Esophagus muscularis mucosa (tissue), 4 donors: ENCODE measurements at regions not wholly inside any gene's neighbourhood (a gene's known extent, or its start where the extent isn't known, plus 50 kb on each side); places are given as distances from the start of the nearest gene placed in this dataset.

Source experiments
- EP300 ChIP-seq: sonication (generic); formaldehyde crosslinking; IDR thresholded peaks from one replicate; pipeline ENCODE4 v1.6.1; 2017; ENCODE audit warnings: antibody characterized with exemption
- POLR2A ChIP-seq: fragments of 450-650 bp; IDR thresholded peaks from one replicate; pipeline ENCODE4 v1.6.1; 2017; ENCODE audit warnings: antibody characterized with exemption, moderate library complexity, mild to moderate bottlenecking, low read depth
- POLR2AphosphoS5 ChIP-seq, 2 donors: sonication (generic); formaldehyde crosslinking; IDR thresholded peaks; one replicate each; pipeline ENCODE4 v1.6.1; 2017; ENCODE audit warnings: antibody characterized with exemption in 2 of 2
- TF ChIP-seq, protein P1 (sequence below), 3 experiments: fragments of 200-600 bp in 2 of 3; fragments of 450-650 bp in 1 of 3; sonication (generic) in 2 of 3; IDR thresholded peaks; one replicate each; pipeline ENCODE4 v1.5.1; 2017 to 2019; ENCODE audit warnings: antibody characterized with exemption in 3 of 3, mild to moderate bottlenecking in 2 of 3, moderate library complexity in 1 of 3

DNA sequence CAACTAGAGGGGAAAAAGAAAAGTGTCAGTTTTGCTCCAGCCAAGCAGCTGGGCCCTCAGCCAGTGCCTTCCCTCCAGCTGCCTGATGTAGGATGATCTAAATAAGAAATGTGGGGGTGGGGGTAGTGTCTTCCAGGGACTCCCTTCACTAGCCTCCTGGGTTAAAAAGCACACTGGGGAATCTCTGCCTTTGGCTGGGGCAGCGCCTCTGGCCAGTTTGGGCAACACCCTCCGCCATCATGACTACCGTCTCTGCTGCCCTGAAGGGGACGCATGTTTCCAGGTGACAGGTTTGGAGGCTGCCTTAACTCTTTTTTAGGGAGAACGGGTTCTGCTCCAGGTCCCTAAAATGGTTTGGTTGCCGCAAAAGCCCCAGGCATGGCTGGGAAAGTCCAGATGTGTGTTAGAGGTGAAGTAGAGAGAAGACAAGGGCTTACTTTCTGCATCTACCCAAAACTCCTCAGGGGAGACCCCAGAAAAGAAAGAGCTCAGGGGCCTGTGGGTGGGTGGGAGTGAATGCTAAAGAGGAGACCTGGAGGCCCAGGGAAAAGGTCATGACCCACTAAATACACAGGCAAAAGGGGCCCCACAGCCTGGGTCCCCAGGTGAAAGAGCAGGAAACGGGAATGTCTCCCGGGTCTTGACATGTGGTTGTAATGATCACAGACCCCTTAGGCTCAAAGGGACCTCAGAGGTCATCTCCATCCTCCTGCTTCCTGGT, 132.8 kb upstream of the CCND2 start:
- TF ChIP-seq POLR2A (no peak), EP300 (no peak), POLR2AphosphoS5 (IDR thresholded peaks at IDR 0.05) (no peak)
- TF ChIP-seq, protein P1, sequence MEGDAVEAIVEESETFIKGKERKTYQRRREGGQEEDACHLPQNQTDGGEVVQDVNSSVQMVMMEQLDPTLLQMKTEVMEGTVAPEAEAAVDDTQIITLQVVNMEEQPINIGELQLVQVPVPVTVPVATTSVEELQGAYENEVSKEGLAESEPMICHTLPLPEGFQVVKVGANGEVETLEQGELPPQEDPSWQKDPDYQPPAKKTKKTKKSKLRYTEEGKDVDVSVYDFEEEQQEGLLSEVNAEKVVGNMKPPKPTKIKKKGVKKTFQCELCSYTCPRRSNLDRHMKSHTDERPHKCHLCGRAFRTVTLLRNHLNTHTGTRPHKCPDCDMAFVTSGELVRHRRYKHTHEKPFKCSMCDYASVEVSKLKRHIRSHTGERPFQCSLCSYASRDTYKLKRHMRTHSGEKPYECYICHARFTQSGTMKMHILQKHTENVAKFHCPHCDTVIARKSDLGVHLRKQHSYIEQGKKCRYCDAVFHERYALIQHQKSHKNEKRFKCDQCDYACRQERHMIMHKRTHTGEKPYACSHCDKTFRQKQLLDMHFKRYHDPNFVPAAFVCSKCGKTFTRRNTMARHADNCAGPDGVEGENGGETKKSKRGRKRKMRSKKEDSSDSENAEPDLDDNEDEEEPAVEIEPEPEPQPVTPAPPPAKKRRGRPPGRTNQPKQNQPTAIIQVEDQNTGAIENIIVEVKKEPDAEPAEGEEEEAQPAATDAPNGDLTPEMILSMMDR (IDR thresholded peaks at IDR 0.05) = no peak
